ENCODE measurements at regions not wholly inside any gene's neighbourhood (a gene's known extent, or its start where the extent isn't known, plus 50 kb on each side); places are given as distances from the start of the nearest gene placed in this dataset.

DNA sequence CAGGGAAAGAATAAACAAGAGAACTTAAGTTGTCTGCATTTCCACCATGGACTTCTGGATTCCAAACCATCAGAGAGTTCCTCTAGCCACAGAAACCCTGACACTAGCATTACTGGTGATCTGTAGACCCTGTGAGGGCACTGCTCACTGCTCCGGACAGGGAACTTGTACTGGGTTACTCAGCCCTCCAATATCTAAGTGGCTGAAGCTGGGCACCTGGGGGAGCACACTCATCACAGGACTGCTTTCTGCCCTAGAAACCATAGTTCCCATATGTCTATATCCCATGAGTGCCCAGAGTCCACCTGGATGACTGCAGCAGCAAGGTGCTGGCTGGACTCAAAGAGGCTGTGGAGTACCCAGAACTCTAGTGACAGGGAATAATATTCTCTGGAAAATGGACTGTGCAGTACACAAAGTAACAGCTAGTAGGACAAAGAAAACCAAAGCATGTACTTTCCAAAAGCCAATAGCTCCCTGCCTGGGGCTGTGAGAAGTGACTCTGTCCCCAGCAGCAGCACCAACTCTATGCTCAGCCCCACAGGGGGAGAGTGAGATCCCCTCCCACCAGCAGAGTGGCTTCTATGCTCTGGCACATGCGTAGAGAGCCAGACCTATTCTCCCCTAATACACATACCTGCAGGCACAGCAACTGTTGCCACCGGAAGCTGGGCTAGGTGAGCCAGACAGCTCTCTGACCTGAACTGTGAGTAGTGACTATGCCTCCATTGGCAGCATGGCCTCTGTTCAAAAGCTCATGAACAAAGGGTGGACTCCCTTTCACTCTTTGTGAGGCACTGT, 472.9 kb upstream of the FTMT start:
- no peaks in the 10 kb centered on the region for H4K20me1 ChIP-seq (ENCODE audit: low read depth, low read length)
- no peak overlapping the region for H3K4me3 ChIP-seq (ENCODE audit: insufficient read depth, low read length, poor library complexity, severe bottlenecking)
- no peaks in the 10 kb centered on the region for H3K27me3 ChIP-seq (ENCODE audit: low read length)
- no peaks in the 10 kb centered on the region for H3K9me2 ChIP-seq (replicated peaks; ENCODE audit: insufficient read depth, low read length)
- no peak overlapping the region for H3K9ac ChIP-seq (ENCODE audit: low read length)
- no peaks in the 10 kb centered on the region for H3K79me2 ChIP-seq (ENCODE audit: insufficient read depth, low read length)
- TF ChIP-seq, protein P1, sequence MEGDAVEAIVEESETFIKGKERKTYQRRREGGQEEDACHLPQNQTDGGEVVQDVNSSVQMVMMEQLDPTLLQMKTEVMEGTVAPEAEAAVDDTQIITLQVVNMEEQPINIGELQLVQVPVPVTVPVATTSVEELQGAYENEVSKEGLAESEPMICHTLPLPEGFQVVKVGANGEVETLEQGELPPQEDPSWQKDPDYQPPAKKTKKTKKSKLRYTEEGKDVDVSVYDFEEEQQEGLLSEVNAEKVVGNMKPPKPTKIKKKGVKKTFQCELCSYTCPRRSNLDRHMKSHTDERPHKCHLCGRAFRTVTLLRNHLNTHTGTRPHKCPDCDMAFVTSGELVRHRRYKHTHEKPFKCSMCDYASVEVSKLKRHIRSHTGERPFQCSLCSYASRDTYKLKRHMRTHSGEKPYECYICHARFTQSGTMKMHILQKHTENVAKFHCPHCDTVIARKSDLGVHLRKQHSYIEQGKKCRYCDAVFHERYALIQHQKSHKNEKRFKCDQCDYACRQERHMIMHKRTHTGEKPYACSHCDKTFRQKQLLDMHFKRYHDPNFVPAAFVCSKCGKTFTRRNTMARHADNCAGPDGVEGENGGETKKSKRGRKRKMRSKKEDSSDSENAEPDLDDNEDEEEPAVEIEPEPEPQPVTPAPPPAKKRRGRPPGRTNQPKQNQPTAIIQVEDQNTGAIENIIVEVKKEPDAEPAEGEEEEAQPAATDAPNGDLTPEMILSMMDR (IDR thresholded peaks at IDR 0.05; ENCODE audit: insufficient read depth, low read length, poor library complexity, severe bottlenecking): no peak
- TF ChIP-seq EZH2phosphoT487 (conservative IDR thresholded peaks at IDR 0.05; ENCODE audit: low read length): no peak
- no peak overlapping the region for H3K27ac ChIP-seq (ENCODE audit: low read depth, low read length)
- H3K4me2 ChIP-seq (ENCODE audit: low read depth, low read length, poor library complexity, severe bottlenecking): no peak overlapping the region
- H2AFZ ChIP-seq (ENCODE audit: low read depth, low read length, severe bottlenecking): no peak overlapping the region
- H3K36me3 ChIP-seq (ENCODE audit: low read length): no peaks in the 10 kb centered on the region
- H3K9me3 ChIP-seq (ENCODE audit: insufficient read depth, low read length): no peaks in the 10 kb centered on the region
- no peaks in the 10 kb centered on the region for H3F3A ChIP-seq (ENCODE audit: insufficient read depth)

DNA sequence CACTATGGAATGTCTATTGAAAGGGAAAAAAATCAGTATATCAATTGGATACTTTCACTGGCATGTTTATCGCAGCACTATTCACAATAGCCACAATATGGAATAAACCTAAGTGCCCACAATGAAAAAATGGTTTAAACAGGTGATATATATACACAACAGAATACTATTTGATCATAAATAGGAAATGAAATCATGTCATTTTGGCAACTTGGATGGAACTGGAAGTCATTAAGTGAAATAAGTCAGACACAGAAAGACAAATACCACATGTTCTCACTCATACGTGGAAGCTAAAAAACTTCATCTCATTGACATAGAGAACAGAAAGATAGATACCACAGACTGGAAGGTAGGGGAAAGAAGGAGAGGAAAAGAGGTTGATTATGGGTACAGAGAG, 471.6 kb upstream of the FTMT start:
- H3K27ac ChIP-seq (ENCODE audit: low read depth, low read length): no peak overlapping the region
- H4K20me1 ChIP-seq (ENCODE audit: low read depth, low read length): no peaks in the 10 kb centered on the region

DNA sequence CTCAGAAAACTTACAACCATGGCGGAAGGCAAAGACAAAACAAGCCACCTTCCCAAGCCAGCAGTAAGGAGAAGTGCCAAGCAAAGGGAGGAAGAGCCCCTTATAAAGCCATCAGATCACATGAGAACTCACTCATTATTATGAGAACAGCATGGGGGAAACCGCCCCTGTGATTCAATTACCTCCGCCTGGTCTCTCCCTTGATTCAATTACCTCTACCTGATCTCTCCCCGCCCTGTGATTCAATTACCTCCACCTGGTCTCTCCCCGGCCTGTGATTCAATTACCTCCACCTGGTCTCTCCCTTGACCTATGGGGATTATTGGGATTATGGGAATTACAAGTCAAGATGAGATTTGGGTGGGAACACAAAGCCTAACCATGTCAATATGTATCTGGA, 467.3 kb upstream of the FTMT start:
- H3K9ac ChIP-seq (ENCODE audit: low read length): no peak overlapping the region
- H3K27ac ChIP-seq (ENCODE audit: low read depth, low read length): no peak overlapping the region
- no peaks in the 10 kb centered on the region for H3K27me3 ChIP-seq (ENCODE audit: low read length)
- no peak overlapping the region for H3K4me2 ChIP-seq (ENCODE audit: low read depth, low read length, poor library complexity, severe bottlenecking)
- H3K9me2 ChIP-seq (replicated peaks; ENCODE audit: insufficient read depth, low read length): no peaks in the 10 kb centered on the region
- no peaks in the 10 kb centered on the region for H3K9me3 ChIP-seq (ENCODE audit: insufficient read depth, low read length)
- no peaks in the 10 kb centered on the region for H3K79me2 ChIP-seq (ENCODE audit: insufficient read depth, low read length)
- no peak overlapping the region for H2AFZ ChIP-seq (ENCODE audit: low read depth, low read length, severe bottlenecking)
- no peaks in the 10 kb centered on the region for H4K20me1 ChIP-seq (ENCODE audit: low read depth, low read length)
- no peaks in the 10 kb centered on the region for H3F3A ChIP-seq (ENCODE audit: insufficient read depth)
- H3K4me3 ChIP-seq (ENCODE audit: insufficient read depth, low read length, poor library complexity, severe bottlenecking): no peak overlapping the region
- H3K36me3 ChIP-seq (ENCODE audit: low read length): no peaks in the 10 kb centered on the region
- no peak for TF ChIP-seq EZH2phosphoT487 (conservative IDR thresholded peaks at IDR 0.05; ENCODE audit: low read length)
- TF ChIP-seq, protein P1 (IDR thresholded peaks at IDR 0.05; ENCODE audit: insufficient read depth, low read length, poor library complexity, severe bottlenecking): no peak

More for the DNA sequence above, 471.6 kb upstream of the FTMT start:
- Histone ChIP-seq H3K27me3 (ENCODE audit: low read length) (no peaks in the 10 kb centered on the region), H3K4me2 (ENCODE audit: low read depth, low read length, poor library complexity, severe bottlenecking) (no peak overlapping the region), H3K9me3 (ENCODE audit: insufficient read depth, low read length) (no peaks in the 10 kb centered on the region), H3F3A (ENCODE audit: insufficient read depth) (no peaks in the 10 kb centered on the region), H3K9me2 (replicated peaks; ENCODE audit: insufficient read depth, low read length) (no peaks in the 10 kb centered on the region), H3K4me3 (ENCODE audit: insufficient read depth, low read length, poor library complexity, severe bottlenecking) (no peak overlapping the region), H3K36me3 (ENCODE audit: low read length) (no peaks in the 10 kb centered on the region), H2AFZ (ENCODE audit: low read depth, low read length, severe bottlenecking) (no peak overlapping the region), H3K79me2 (ENCODE audit: insufficient read depth, low read length) (no peaks in the 10 kb centered on the region), H3K9ac (ENCODE audit: low read length) (no peak overlapping the region)
- no peak for TF ChIP-seq EZH2phosphoT487 (conservative IDR thresholded peaks at IDR 0.05; ENCODE audit: low read length)
- TF ChIP-seq, protein P1 (IDR thresholded peaks at IDR 0.05; ENCODE audit: insufficient read depth, low read length, poor library complexity, severe bottlenecking): no peak

All from SU-DHL-6 (cell line).